ENCODE measurements at regions not wholly inside any gene's neighbourhood (a gene's known extent, or its start where the extent isn't known, plus 50 kb on each side); places are given as distances from the start of the nearest gene placed in this dataset.

DNA sequence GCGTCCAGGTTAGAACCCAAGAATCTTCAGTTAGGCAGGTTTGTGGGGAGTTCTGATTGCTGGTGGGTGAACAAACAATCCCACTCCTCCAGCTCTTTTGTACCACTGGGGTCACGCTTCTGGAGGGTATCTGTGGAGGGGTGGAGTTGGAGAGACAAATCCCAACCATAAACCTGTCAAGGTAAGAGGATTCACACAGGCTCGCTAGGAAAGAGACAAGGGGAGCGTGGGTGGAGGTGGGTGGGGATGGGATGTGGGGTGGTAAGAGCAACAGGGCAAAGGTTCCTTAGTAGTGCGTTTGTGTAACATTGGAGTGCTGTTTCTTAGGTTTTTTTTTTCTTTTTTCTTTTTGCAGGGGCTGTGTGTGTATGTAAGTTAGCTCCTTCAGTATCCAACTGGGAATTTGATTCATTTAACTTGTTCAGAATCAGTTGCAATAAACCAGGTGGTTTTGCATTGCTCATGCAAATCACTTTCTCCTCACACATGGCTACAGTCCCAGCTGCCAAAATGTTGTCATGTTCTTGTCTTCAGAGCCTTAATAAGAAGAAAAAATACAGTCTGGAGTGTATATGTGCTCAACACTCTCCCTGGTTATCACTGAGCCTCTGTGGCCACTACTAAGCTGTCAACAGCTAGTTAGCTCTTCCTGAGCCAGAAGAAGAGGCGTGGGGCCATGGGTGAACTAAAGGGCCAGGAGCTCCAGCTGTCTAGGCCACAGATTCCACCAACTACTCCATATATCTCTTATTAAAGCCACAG, 164.0 kb upstream of the RAD23B start:
- DNase-seq: no peak

DNA sequence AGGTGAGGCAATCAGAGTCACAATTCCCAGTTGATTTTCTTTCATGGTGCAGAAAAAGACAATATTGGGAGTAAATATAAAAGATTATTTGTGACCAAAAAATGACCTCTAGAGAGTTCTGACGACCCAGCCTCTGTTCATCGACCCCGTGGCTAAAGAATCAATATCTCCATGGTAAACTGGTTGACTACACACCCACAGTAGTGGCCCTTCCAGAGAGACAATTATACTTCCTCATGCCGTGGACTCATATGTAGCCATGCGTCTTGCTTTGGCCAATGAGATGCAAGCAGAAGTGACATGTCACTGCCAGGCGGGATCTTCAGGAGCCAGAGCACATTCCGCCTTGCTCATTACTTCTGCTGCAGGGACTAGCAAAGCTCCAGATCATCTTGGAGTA, 163.3 kb upstream of the RAD23B start:
- no peak for DNase-seq

DNA sequence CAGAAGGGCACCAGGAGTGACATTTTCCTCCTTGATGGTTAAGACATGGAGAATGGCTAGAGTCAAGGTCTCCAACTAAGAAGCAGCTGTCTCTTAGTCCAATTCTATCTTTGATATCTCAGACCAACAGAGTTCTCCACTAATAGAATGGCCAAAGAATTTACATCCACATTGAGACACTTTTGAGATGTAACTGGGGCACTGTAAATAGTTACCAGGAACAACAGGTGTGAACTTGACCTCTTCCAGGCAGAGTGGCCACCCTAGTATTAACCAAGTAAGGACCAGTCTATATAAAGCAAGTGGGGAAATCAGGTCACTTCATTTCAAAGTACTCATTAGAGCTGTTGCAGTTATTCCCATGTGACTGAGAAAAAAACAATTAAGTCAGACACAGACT, 159.7 kb upstream of the RAD23B start:
- DNase-seq: no peak

DNA sequence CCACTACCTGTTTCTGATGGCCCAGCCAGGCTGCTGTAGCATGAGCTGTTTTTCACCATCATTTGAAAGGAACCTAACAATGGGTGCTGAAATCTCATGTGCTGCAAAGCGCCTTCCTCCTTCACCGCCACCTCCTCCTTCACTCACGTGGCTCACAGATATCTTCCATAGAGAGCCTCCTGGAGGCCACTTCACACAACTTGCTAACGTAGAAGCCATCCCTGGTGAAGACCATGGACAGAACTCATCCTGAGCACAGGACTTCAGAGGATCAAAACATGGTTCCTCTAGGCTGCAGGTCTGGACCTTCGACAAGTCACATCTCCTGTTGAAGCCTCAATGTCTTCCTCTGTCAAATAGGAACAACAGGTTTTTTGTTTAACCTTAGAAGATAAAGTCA, 155.5 kb upstream of the RAD23B start:
- DNase-seq: no peak

DNA sequence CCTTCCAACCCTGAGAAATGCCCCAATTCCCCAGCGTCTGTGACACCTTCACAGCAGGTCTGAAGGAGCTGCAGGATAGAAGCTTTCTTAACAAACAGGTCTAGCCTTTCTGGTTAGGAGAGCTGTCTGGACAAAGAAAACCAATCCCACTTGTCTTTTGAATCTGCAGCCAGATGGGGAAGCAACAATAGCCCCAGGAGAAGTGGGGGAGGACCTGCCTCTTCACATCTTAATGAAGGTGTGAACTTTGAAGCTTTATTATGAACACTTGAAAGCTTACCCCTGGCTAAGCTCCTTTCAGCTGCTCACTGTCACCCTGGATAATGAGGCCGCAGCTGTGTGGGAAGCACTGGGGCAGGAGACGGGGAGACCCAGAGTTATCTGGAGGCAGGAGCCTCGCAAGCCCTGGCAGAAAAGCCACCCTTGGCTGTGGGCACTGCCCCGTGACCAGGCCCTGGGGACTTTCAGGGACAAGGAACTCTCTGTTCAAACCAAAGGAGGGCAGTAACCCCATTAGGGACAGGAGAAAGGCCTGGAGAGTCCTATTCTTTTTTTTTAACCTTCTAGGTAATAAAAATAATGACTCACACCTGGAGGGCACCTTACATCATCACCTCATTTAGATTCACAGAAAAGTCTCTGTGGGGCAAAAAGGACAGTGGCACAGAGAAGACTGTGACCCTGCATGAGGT, 151.8 kb upstream of the RAD23B start:
- DNase-seq: no peak

DNA sequence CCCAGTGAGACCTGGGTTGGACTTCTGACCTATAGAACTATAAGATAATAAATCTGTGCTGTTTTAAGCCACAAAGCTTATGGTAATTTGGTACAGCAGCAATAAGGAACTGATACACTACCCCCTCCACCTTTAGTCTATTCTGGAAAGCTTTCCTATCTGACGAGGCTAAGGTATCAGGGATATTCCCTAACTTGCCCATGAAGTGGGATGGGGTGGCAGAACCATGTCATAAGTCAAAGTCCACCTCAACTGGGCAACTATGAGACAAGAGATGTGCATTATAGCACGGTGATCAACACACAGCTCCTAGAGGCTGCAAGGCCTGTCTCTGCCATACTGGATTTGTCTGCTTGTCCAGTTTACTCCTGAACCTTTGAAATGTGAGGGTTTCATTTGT, 146.8 kb upstream of the RAD23B start:
- DNase-seq: no peak

DNA sequence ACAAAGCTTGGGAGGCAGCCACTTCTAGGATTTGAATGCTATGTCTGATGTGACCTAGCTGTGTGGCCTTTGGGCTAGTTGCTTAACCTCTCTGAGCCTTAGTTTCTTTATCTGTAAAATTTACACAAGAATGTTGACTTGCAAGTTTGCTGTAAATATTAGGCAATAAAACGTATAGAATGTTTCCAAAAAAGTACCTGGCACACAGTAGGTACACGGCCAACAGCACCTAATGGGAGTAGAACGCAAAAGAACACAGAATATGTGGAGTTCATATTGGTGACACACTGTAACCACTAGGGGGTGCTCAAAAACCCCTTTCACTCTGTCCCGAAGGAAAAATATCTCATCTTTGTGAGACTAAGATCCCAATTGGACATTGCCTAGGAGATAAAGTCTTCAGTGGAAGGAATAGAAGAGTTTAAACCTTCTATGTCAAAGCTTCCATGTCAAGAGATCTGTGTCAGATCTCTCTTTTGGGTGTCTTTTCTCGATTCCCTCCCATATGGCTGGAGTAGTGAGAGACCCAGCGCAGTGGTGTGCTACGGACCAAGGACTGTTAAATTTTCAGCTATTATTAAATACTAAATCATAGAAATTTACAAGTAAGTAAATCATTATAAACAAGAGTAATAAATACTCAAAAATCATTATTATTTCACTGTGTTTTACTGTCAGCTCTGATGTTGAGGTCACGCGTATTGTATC, 145.4 kb upstream of the RAD23B start:
- DNase-seq: no peak

DNA sequence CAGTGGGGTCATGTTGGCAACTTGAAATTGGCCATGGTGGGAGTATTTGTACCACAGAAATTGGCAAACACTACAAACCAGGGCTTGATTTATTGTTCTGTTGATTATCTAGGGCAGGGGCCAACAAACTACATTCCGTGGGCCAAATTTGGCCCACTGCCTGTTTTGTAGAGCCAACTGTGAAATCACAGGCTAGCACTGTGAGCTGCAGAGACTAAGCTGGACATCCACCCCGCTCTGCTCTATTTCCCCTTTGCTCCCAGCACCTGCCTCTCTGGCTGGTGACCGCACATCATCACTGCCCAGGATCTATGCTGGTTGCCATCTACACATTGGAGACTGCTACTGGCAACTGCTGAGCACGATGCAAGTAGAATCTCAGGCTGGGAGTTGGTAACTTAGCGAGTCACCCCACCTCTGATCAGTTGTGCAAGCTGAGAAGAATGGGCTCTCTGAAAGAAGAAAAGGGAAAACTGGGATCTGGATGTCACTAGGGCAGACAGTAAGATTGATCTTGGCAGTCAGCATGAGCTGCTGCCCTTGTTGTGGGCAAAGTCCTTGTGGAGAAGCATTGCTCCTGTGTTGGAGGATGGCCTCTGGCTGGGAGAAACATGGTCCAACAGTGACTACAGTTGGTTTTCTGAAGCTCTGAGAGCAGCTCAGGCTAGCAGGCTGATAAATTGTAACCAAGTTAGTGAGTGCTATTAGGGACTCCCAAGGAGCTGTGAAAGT, 144.7 kb upstream of the RAD23B start:
- DNase-seq: no peak

DNA sequence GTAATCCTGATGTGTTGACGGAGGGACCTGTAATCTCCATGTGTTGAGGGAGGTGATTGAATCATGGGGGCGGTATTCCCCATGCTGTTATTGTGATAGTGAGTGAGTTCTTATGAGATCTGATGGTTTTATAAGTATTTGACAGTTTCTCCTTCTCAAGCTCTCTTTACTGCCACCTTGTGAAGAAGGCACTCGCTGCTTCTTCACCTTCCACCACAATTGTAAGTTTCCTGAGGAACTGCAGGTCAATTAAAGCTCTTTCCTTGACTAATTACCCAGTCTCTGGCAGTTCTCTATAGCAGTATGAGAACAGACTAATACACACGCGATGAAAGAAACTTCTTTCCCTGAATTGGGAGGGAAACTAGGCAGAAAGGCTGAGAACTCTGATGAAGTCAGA, 141.1 kb upstream of the RAD23B start:
- no peak for DNase-seq

DNA sequence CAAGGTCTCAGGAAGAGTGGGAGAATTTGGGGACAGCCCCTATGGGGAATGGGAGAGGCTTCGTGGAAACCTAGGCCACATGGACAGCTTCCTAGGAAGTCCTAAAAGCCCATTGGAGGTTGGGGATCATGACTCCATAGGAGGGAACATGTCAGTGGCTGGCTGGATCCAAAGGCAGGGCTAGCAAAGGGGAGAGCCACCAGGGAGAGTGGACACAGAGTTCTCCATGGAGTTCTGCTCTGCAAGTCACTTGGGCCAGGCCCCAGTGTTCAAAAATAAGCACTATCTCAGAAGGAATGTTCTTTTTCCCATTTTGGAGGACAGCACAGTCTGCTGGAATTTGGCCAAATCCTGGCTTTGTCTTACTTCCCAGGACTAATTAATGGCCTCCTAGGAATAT, 140.6 kb upstream of the RAD23B start:
- DNase-seq: no peak

DNA sequence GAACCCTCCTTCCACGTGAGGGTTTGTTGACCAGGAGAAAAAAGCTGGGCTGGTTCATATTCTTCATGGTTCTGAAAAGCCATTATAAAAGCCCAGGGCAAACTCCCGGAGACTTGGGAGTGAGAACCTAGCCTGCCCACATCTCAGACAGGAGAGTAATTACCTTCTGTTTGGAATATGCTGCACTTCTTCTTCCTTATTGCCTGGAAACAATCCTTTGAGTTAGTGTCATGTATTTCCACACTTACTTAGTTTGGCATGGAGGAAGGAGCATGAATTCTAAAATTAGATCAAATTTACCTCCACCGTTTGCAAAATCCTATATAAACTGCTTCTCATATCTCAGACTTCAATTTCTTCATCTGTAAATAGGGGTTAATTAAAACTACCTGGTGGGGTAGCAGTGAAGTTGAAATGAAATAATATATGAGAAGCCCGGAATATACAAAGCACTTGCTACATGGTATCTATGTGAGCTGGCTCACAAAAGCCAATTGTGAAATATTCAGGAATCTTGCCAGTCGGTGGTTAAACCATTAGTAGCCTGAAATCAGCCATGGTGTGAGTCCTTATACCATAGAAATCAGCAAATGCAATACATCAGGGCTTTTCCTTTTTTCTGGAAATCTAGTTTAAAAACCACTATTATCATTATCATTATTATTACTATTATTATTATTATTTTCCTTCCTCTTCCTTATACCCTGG, 140.0 kb upstream of the RAD23B start:
- no peak for DNase-seq

DNA sequence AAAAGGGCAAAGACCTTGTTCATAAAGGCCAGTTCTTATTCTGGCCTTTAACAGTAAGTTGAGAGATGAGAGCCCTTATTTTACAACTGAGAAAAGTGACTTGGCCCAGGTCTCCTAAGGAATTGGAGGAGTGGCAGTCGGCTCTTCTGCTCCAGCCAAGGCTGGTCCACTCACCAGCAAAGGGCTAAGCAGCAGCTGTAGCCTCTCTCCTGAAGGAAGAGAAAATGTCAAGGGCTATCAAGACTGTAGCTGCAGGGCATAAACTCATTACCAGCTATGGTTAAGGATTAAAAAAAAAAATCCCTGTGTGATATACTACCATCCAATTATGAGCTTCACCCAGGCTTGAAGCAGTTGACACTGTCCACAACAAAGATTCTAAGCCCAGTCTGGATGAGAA, 138.6 kb upstream of the RAD23B start:
- DNase-seq: no peak

DNA sequence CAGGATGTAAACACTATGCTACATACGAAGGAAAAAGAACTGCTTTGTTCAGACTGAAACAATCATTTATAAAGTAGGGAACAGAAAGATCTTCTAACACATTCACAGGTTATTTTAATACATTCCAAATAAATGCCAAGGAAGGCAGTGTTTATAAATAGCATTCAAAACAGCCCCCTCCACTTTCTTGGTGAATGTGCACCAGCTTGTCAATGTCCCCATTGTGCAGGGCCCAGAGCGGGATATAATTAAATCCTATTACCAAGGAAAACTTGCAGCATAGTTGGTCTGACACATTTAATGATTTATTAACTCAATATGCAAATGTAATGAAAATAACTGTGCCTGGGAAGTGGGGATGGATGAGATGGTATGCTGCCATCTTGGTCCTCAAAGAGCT, 135.9 kb upstream of the RAD23B start:
- no peak for DNase-seq

DNA sequence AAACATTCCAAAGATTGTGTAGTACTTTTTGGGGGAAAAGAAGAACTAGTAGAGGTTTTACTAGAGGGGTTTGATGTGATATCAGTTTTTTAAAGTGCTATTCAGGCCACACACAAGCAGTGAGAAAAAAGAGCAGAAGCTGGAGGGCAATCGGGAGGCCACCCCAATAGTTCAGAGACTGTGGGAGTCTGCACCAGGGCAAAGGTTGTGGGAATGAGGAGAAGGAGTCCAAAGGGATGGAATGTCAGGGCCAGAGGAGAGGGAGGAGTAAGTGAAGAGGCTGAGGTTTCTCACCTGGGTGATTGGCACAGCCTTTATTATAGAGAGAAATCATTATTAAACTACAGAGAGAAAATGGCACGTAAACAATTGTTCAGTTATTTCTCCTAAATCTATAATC, 134.9 kb upstream of the RAD23B start:
- DNase-seq: no peak

DNA sequence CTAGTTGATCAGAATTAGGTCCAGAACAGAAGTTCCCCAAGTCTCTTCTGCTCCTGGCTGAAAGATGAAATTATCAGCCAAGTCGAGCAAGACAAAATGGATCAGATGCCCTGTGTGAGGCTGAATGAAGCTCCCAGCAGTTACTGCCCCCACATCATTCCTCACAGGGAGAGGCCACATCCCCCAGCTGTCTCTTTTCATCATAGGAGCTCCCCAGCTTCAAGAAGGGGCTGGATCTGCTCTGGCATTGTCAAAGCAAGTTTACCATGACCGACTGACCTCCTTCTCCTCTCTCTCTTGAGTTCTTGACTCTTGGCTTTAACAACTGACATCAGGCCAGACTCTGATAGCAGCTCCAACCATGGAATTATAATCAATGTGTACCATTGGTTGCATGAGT, 133.3 kb upstream of the RAD23B start:
- no peak for DNase-seq

DNA sequence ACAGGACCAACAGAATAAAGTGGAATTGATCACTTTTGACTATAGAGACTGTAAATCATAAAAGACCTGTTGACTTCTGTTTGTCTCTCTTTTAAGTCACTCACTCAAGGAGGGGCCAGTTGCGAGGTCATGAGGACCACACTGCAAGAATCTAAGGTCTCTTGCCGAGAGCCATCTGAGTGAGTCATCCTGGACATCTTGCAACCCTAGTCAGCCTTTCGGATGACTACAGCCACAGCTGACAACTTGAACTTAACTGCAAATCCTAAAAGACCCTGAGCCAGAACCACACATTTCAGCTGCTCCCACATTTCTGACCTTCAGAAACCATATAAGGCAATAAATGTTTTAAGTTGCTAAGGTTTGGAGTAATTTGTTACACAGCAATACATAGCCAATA, 129.7 kb upstream of the RAD23B start:
- DNase-seq: no peak

DNA sequence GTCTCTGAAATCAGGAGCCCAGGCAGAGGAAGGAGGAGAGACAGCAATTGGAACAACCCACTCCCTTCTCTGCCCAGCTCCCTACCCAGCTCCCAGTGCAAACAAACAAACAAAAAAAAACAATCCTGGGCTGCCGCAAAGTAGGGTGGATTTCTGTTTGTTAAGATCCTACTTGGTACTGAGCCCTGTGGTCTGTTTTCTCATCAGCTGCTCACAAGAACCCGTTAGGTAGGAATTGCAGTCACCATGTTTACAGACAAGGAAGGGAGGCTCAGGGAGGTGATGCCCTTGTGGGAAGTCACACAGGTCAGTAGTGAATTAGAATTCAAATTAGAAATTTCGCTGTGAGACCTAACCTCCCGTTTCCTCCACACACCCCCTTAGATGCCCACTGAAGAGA, 128.8 kb upstream of the RAD23B start:
- no peak for DNase-seq

DNA sequence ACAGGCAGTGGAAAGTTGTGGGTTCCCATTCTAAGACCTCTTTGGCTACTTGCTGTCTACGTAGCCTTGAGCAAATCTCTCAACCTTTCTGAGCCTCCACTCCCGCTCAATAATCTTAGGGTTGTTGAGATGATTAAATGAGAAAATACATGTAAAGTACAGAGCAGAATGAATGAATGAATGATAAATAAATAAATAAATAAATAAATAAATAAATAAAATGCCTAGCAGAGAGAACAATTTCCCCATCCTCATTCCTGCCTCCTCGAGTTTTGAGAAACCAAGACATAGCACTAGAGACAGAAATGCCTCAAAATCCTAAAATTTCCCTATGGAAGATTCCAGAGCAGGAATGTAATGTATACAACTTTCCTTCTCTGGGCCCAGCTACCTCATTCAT, 128.3 kb upstream of the RAD23B start:
- DNase-seq: no peak

DNA sequence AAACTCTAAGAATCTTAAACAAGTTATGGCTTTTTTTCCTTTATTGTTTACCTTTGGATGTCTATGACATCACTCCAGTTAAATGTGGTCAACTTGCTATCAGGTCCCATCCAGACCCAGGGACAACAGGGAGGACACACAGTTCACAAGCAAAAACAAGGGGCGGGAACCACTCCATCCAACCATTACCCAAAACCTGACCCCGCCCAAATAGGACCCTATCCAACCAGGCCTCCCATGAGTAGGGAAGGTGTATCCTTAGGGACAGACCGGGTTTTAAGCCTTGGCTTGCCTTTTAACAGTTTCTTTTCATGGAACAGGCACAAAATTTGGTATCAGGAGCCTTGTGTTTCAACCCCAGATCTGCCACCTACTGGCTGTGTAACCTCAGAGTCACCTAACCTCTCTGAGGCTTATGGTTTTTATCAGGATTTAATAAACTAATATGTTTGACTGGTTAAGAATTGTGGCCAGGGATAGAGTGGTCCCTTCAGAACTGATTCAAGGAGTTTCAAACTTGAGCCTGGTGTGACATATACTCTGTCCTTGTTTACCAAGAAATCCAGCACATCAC, 127.7 kb upstream of the RAD23B start:
- no peak for DNase-seq

DNA sequence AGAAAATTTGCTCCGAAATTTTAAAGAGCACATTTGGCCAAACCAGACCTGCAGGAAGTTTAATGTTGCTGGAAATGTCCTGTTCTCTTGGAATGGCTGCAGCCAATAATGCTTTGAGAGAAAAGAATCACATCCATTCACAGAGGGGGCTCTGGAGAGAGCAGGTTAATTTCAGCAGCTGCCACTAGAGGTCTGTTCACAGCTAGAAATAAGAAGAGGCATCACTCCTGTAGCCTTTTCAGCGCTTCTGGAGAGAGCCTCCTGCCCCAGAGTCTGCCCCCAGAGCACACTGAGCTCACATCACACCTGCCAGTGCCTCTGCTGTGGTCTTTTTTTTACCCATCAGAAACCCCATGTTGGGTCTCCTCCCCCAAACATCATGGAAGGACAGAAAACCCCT, 124.8 kb upstream of the RAD23B start:
- DNase-seq: no peak

DNA sequence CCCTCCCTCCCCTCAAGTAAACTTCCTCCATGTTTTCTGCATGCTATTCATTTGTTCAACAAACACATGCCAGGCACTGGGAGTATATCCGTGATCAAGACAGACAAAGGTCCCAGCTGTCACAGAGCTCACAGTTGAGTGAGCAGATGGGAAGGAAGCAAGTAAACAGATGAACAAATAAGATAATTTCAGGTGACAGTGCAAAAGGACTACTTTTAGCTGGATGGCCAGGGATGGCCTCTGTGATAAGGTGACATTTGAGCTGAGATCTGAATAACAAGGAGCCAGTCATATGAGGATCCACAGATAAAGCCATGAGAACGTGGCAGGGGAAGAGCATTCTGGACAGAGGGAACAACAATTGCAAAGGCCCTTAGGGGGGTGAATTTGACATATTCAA, 121.7 kb upstream of the RAD23B start:
- no peak for DNase-seq

DNA sequence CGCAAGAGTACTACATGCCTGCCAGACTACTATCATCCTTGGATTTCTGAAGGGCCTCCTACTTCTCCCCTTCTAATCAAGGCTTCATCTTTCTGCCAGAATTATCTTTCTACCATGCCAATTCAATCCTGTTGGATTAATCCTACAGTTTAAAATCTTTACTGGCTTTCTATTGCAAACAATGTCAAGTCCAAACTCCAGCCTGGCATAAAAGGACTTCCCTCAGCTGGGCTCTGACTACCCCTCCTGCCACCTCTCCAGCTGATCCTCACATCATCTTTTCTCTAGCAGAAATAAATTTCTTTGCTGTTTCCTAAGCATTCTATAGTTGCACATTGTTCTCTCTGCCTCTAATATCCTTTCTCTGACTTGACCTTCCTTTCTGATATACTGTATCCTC, 119.7 kb upstream of the RAD23B start:
- no peak for DNase-seq

All from occipital lobe (tissue), 1 donor.